ENCODE measurements at regions not wholly inside any gene's neighbourhood (a gene's known extent, or its start where the extent isn't known, plus 50 kb on each side); places are given as distances from the start of the nearest gene placed in this dataset.

- no peak for DNase-seq (ENCODE audit: low spot score)
- in situ Hi-C loops (cut with MboI; ENCODE audit: low sequenced_read_pairs, unreplicated experiment), result no loop called here
- TF ChIP-seq, protein P1, sequence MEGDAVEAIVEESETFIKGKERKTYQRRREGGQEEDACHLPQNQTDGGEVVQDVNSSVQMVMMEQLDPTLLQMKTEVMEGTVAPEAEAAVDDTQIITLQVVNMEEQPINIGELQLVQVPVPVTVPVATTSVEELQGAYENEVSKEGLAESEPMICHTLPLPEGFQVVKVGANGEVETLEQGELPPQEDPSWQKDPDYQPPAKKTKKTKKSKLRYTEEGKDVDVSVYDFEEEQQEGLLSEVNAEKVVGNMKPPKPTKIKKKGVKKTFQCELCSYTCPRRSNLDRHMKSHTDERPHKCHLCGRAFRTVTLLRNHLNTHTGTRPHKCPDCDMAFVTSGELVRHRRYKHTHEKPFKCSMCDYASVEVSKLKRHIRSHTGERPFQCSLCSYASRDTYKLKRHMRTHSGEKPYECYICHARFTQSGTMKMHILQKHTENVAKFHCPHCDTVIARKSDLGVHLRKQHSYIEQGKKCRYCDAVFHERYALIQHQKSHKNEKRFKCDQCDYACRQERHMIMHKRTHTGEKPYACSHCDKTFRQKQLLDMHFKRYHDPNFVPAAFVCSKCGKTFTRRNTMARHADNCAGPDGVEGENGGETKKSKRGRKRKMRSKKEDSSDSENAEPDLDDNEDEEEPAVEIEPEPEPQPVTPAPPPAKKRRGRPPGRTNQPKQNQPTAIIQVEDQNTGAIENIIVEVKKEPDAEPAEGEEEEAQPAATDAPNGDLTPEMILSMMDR (IDR thresholded peaks at IDR 0.05; ENCODE audit: borderline replicate concordance, control extremely low read depth, extremely low read depth, insufficient read depth, missing control alignments), result no peak
Measured at GRCh38 chr16:7861891-7862582, 529.4 kb downstream of the RBFOX1 start.

- TF ChIP-seq, protein P1 (IDR thresholded peaks at IDR 0.05; ENCODE audit: borderline replicate concordance, control extremely low read depth, extremely low read depth, insufficient read depth, missing control alignments), result no peak
- no peak for DNase-seq (ENCODE audit: low spot score)
- in situ Hi-C loops (cut with MboI; ENCODE audit: low sequenced_read_pairs, unreplicated experiment), result no loop called here
Measured at GRCh38 chr16:7853197-7853596, 520.6 kb downstream of the RBFOX1 start.

GRCh38 chr16:7849841-7850240 lies 517.2 kb downstream of the RBFOX1 start:
- no peak for DNase-seq (ENCODE audit: low spot score)
- TF ChIP-seq, protein P1 (IDR thresholded peaks at IDR 0.05; ENCODE audit: borderline replicate concordance, control extremely low read depth, extremely low read depth, insufficient read depth, missing control alignments), result no peak
- in situ Hi-C loops (cut with MboI; ENCODE audit: low sequenced_read_pairs, unreplicated experiment), result loop anchor here (25.0 kb wide), 1 partner anchor 113 kb away; no protein-coding TSS in a partner anchor

DNA sequence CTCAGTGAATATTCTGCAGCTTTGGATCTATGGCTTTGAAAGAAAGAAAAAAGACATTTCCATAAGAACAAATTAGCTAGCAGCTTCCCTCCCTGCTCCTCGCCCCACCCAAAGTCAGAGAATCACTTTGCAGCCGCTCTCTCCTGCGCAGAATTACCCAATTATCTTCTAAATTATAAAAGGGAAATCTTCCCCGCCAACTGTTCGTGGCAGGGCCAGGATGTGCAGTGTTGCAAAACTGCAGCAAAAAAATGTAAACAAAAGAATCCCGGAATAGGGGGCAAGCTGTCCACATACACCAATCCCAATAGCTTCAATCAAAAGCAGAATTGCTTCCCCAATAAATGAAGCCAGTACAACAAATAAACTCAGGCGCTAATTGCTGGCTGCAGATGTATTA lies 510.6 kb downstream of the RBFOX1 start:
- TF ChIP-seq, protein P1 (IDR thresholded peaks at IDR 0.05; ENCODE audit: borderline replicate concordance, control extremely low read depth, extremely low read depth, insufficient read depth, missing control alignments), result no peak
- in situ Hi-C loops (cut with MboI; ENCODE audit: low sequenced_read_pairs, unreplicated experiment), result loop anchor here (25.0 kb wide), 1 partner anchor 106 kb away; no protein-coding TSS in a partner anchor
- no peak for DNase-seq (ENCODE audit: low spot score)

- in situ Hi-C loops (cut with MboI; ENCODE audit: low sequenced_read_pairs, unreplicated experiment), result loop anchor here (25.0 kb wide), 1 partner anchor 102 kb away; no protein-coding TSS in a partner anchor
- TF ChIP-seq, protein P1 (IDR thresholded peaks at IDR 0.05; ENCODE audit: borderline replicate concordance, control extremely low read depth, extremely low read depth, insufficient read depth, missing control alignments), result no peak
- DNase-seq (ENCODE audit: low spot score), result no peak
Measured at GRCh38 chr16:7839568-7839967, 506.9 kb downstream of the RBFOX1 start.

DNA sequence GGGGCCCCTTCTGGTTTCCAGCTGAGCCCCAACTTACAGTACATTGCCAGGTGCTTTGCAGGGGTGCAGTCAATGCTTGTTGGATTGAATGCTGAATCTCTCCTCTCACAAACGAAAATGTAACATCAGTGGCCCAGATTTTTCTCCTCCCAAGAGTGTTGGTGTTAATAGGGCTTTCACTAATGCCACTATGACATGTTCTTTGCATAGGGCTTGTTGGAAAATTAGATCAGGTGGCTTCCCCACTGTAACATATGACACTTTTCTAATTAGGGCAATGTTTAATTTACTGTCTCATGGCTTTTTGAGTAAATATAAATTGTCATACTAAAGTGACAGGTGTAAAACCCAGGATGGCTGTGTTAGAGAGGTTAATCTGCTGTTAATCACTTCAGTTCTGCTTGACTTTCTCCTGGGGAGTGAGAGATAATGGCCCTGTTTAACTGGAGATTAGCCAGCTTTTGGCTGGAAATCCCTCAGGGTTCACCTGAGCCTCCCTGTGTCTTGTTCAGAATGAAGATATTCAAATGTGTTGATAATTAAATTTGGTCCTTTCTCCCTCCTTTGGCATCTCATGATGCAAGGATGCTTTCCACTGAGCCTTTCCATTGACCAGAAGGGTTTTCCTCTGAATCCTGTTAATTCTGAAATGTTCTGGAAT lies 502.3 kb downstream of the RBFOX1 start:
- in situ Hi-C loops (cut with MboI; ENCODE audit: low sequenced_read_pairs, unreplicated experiment), result loop anchor here (25.0 kb wide), 1 partner anchor 98 kb away; no protein-coding TSS in a partner anchor
- TF ChIP-seq, protein P1 (IDR thresholded peaks at IDR 0.05; ENCODE audit: borderline replicate concordance, control extremely low read depth, extremely low read depth, insufficient read depth, missing control alignments), result no peak
- DNase-seq (ENCODE audit: low spot score), result no peak
